ENCODE measurements at regions not wholly inside any gene's neighbourhood (a gene's known extent, or its start where the extent isn't known, plus 50 kb on each side); places are given as distances from the start of the nearest gene placed in this dataset.

DNA sequence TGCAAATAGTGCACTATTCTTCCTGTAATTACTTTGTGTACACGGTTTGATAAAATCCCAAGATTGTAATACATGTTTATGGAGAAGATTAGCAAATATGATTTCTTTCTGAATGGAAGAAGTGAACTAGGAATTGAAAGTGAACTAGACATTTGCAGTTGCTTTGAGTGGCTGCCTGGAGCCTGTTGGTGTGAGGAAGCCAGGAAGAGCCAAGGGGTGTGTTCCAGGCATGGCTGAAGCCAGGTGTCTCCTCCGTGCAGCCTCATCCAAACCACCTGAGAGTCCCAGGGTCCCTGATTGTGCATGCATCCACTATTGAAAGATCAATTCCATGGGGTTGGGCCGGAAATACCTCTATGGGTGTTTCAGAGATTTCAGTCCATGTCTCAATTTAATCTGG, 253.1 kb upstream of the SHH start:
- no peak overlapping the region for H3K4me3 ChIP-seq (ENCODE audit: insufficient read depth, low read length, poor library complexity, severe bottlenecking)
- no peaks in the 10 kb centered on the region for H4K20me1 ChIP-seq (ENCODE audit: low read depth, low read length)
- H3K36me3 ChIP-seq (ENCODE audit: low read length): no peaks in the 10 kb centered on the region
- H3K27ac ChIP-seq (ENCODE audit: low read depth, low read length): no peak overlapping the region
- H3F3A ChIP-seq (ENCODE audit: insufficient read depth): no peaks in the 10 kb centered on the region
- no peak overlapping the region for H3K4me2 ChIP-seq (ENCODE audit: low read depth, low read length, poor library complexity, severe bottlenecking)
- H3K9me3 ChIP-seq (ENCODE audit: insufficient read depth, low read length): no peaks in the 10 kb centered on the region
- TF ChIP-seq, protein P1, sequence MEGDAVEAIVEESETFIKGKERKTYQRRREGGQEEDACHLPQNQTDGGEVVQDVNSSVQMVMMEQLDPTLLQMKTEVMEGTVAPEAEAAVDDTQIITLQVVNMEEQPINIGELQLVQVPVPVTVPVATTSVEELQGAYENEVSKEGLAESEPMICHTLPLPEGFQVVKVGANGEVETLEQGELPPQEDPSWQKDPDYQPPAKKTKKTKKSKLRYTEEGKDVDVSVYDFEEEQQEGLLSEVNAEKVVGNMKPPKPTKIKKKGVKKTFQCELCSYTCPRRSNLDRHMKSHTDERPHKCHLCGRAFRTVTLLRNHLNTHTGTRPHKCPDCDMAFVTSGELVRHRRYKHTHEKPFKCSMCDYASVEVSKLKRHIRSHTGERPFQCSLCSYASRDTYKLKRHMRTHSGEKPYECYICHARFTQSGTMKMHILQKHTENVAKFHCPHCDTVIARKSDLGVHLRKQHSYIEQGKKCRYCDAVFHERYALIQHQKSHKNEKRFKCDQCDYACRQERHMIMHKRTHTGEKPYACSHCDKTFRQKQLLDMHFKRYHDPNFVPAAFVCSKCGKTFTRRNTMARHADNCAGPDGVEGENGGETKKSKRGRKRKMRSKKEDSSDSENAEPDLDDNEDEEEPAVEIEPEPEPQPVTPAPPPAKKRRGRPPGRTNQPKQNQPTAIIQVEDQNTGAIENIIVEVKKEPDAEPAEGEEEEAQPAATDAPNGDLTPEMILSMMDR (IDR thresholded peaks at IDR 0.05; ENCODE audit: insufficient read depth, low read length, poor library complexity, severe bottlenecking): no peak
- TF ChIP-seq EZH2phosphoT487 (conservative IDR thresholded peaks at IDR 0.05; ENCODE audit: low read length): no peak
- H3K79me2 ChIP-seq (ENCODE audit: insufficient read depth, low read length): no peaks in the 10 kb centered on the region
- no peaks in the 10 kb centered on the region; the same call in 1 of the 2 replicates for H3K27me3 ChIP-seq (ENCODE audit: low read length)
- H3K9ac ChIP-seq (ENCODE audit: low read length): no peak overlapping the region
- H2AFZ ChIP-seq (ENCODE audit: low read depth, low read length, severe bottlenecking): no peak overlapping the region
- H3K9me2 ChIP-seq (replicated peaks; ENCODE audit: insufficient read depth, low read length): no peaks in the 10 kb centered on the region

DNA sequence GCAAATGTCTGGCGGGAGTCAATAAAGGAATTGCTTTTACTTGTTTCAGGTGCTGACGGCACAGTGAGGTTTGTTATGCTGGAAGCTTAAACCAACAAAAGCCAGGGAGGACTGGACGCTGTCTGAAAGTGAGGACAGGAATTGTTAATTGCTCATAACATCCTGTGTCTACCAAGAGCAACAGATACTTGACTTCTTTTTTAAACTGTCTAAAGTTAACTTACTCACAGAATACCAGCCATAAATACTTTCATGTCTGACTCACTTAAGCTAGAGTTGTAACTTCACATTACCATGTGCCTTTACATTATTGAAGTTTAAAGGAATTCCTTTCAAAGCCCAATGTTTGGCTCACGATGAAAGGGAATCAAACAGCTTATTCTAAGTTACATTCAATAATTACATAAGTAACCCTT, 252.7 kb upstream of the SHH start:
- Histone ChIP-seq H3K27ac (ENCODE audit: low read depth, low read length) (no peak overlapping the region), H3K79me2 (ENCODE audit: insufficient read depth, low read length) (no peaks in the 10 kb centered on the region), H3K9me3 (ENCODE audit: insufficient read depth, low read length) (no peaks in the 10 kb centered on the region), H2AFZ (ENCODE audit: low read depth, low read length, severe bottlenecking) (no peak overlapping the region), H3K9me2 (replicated peaks; ENCODE audit: insufficient read depth, low read length) (no peaks in the 10 kb centered on the region), H4K20me1 (ENCODE audit: low read depth, low read length) (no peaks in the 10 kb centered on the region), H3K36me3 (ENCODE audit: low read length) (no peaks in the 10 kb centered on the region), H3K9ac (ENCODE audit: low read length) (no peak overlapping the region), H3F3A (ENCODE audit: insufficient read depth) (no peaks in the 10 kb centered on the region), H3K27me3 (ENCODE audit: low read length) (no peaks in the 10 kb centered on the region; the same call in 1 of the 2 replicates), H3K4me2 (ENCODE audit: low read depth, low read length, poor library complexity, severe bottlenecking) (no peak overlapping the region), H3K4me3 (ENCODE audit: insufficient read depth, low read length, poor library complexity, severe bottlenecking) (no peak overlapping the region)
- no peak for TF ChIP-seq EZH2phosphoT487 (conservative IDR thresholded peaks at IDR 0.05; ENCODE audit: low read length)
- TF ChIP-seq, protein P1 (IDR thresholded peaks at IDR 0.05; ENCODE audit: insufficient read depth, low read length, poor library complexity, severe bottlenecking): no peak

DNA sequence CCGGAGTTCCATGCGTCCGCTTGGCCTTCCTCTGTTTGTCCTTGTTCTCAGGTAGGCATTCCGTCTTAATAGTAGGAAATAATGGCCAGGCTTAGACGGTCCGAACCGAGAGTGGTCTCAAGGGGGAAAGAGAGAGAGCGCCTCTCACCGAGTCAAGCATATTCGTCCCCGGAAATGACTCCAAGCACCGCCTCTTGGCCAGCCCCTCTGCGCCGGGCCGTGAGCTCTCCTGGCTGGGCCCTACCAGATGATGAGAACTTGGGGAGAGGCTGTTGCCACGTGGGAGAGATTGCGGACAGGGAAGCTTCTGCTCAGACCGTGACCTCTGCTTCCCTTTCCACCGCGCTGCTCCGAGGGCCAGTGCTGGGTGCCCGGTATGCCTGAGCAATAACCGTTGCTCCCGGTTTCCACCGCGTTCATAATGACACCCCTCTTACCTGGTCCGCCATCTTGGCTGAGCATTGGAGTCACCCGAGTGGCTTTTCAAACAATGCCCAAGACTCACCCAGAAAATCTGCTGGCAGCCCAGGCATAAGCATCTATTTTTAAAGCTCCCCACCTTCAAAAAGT, 251.1 kb upstream of the SHH start:
- Histone ChIP-seq H4K20me1 (ENCODE audit: low read depth, low read length) (no peaks in the 10 kb centered on the region), H3K9me2 (replicated peaks; ENCODE audit: insufficient read depth, low read length) (no peaks in the 10 kb centered on the region), H3K4me2 (ENCODE audit: low read depth, low read length, poor library complexity, severe bottlenecking) (no peak overlapping the region), H3K27me3 (ENCODE audit: low read length) (no peaks in the 10 kb centered on the region; the same call in 1 of the 2 replicates), H3K36me3 (ENCODE audit: low read length) (no peaks in the 10 kb centered on the region), H2AFZ (ENCODE audit: low read depth, low read length, severe bottlenecking) (no peak overlapping the region), H3K79me2 (ENCODE audit: insufficient read depth, low read length) (no peaks in the 10 kb centered on the region), H3K9ac (ENCODE audit: low read length) (no peak overlapping the region), H3K27ac (ENCODE audit: low read depth, low read length) (no peak overlapping the region), H3F3A (ENCODE audit: insufficient read depth) (no peaks in the 10 kb centered on the region), H3K9me3 (ENCODE audit: insufficient read depth, low read length) (no peaks in the 10 kb centered on the region), H3K4me3 (ENCODE audit: insufficient read depth, low read length, poor library complexity, severe bottlenecking) (no peak overlapping the region)
- TF ChIP-seq, protein P1 (IDR thresholded peaks at IDR 0.05; ENCODE audit: insufficient read depth, low read length, poor library complexity, severe bottlenecking): no peak
- TF ChIP-seq EZH2phosphoT487 (conservative IDR thresholded peaks at IDR 0.05; ENCODE audit: low read length): no peak
